NB4 (cell line): ENCODE measurements at regions not wholly inside any gene's neighbourhood (a gene's known extent, or its start where the extent isn't known, plus 50 kb on each side); places are given as distances from the start of the nearest gene placed in this dataset.

Source experiments
- POLR2A ChIP-seq: IDR thresholded peaks from 2 replicates; pipeline ENCODE4 v1.6.1; 2011; ENCODE audit warnings: mild to moderate bottlenecking; ENCODE audit not compliant: insufficient read length; ENCODE audit errors: extremely low read depth
- TF ChIP-seq, protein P1 (sequence below): IDR thresholded peaks from one replicate; pipeline ENCODE4 v1.5.1; 2012; ENCODE audit warnings: low read depth, low read length

DNA sequence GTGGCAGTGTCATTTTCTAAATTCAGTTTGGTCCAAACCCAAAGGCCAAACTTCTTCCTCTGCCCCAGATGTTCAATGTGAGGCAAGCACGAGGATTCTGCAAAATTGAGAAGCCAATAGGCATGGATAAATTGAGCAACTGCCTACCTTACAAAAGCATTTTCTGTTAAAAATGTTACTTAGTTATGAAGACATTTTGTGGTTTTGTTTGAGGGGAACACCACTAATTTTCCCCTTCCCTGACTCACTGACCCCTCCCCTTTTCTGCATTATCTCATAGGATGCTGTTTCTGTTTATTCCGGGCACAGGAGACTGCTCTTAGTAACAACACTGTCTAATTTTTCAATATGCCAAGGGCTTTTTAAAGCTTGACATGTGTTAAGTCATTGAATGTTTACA, 462.8 kb downstream of the INSC start:
- TF ChIP-seq, protein P1, sequence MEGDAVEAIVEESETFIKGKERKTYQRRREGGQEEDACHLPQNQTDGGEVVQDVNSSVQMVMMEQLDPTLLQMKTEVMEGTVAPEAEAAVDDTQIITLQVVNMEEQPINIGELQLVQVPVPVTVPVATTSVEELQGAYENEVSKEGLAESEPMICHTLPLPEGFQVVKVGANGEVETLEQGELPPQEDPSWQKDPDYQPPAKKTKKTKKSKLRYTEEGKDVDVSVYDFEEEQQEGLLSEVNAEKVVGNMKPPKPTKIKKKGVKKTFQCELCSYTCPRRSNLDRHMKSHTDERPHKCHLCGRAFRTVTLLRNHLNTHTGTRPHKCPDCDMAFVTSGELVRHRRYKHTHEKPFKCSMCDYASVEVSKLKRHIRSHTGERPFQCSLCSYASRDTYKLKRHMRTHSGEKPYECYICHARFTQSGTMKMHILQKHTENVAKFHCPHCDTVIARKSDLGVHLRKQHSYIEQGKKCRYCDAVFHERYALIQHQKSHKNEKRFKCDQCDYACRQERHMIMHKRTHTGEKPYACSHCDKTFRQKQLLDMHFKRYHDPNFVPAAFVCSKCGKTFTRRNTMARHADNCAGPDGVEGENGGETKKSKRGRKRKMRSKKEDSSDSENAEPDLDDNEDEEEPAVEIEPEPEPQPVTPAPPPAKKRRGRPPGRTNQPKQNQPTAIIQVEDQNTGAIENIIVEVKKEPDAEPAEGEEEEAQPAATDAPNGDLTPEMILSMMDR: no peak
- TF ChIP-seq POLR2A: no peak
